DOHH2 (cell line): ENCODE measurements at regions not wholly inside any gene's neighbourhood (a gene's known extent, or its start where the extent isn't known, plus 50 kb on each side); places are given as distances from the start of the nearest gene placed in this dataset.

ENCODE experiments used
- H3F3A ChIP-seq: fragments of 200-600 bp; sonication (generic), shearing (Covaris generic); 2 replicates; pipeline ENCODE4 v1.6.0; 2016; ENCODE audit warnings: antibody characterized with exemption, mild to moderate bottlenecking; ENCODE audit not compliant: control insufficient read depth, insufficient read depth
- H3K27ac ChIP-seq: fragments of 200-600 bp; sonication (generic); 2 replicates; pipeline ENCODE4 v1.5.1; 2014; ENCODE audit warnings: low read depth, mild to moderate bottlenecking, low read length, moderate library complexity
- H3K27me3 ChIP-seq: fragments of 200-600 bp; sonication (generic); 2 replicates; pipeline ENCODE4 v1.6.1; 2014; ENCODE audit warnings: mild to moderate bottlenecking, low read length, mixed read lengths; ENCODE audit not compliant: control insufficient read depth
- H3K36me3 ChIP-seq: fragments of 200-600 bp; sonication (generic); 2 replicates; pipeline ENCODE4 v1.6.1; 2014; ENCODE audit warnings: mild to moderate bottlenecking, low read length, moderate library complexity, mixed read lengths; ENCODE audit not compliant: control insufficient read depth
- H3K4me1 ChIP-seq: fragments of 200-600 bp; sonication (generic); 2 replicates; pipeline ENCODE4 v1.6.1; 2014; ENCODE audit warnings: mild to moderate bottlenecking, low read length, mixed read lengths; ENCODE audit not compliant: control insufficient read depth
- H3K4me2 ChIP-seq: fragments of 200-600 bp; sonication (generic); 2 replicates; pipeline ENCODE4 v1.6.0; 2014; ENCODE audit warnings: mild to moderate bottlenecking, low read length, moderate library complexity
- H3K4me3 ChIP-seq: fragments of 200-600 bp; sonication (generic); 2 replicates; pipeline ENCODE4 v1.5.1; 2014; ENCODE audit warnings: mild to moderate bottlenecking, low read length, mixed read lengths
- H3K79me2 ChIP-seq: fragments of 200-600 bp; sonication (generic); 2 replicates; pipeline ENCODE4 v1.6.1; 2014; ENCODE audit warnings: mild to moderate bottlenecking, low read length, mixed read lengths; ENCODE audit not compliant: control insufficient read depth
- H3K9me2 ChIP-seq: fragments of 200-600 bp; sonication (generic); replicated peaks from 2 replicates; pipeline ENCODE4 v1.6.1; 2014; ENCODE audit warnings: mild to moderate bottlenecking, low read length, mixed read lengths; ENCODE audit not compliant: control insufficient read depth
- H3K9me3 ChIP-seq: fragments of 200-600 bp; sonication (generic); 2 replicates; pipeline ENCODE4 v1.6.1; 2014; ENCODE audit warnings: antibody characterized with exemption, low read length, mixed read lengths; ENCODE audit not compliant: control insufficient read depth, insufficient read depth
- H4K20me1 ChIP-seq: fragments of 200-600 bp; sonication (generic); 2 replicates; pipeline ENCODE4 v1.6.0; 2014; ENCODE audit warnings: low read depth, mild to moderate bottlenecking, antibody characterized with exemption, low read length, moderate library complexity; ENCODE audit not compliant: control insufficient read depth, insufficient read depth
- EZH2phosphoT487 ChIP-seq: fragments of 200-600 bp; sonication (generic); IDR thresholded peaks from 2 replicates; pipeline ENCODE4 v1.6.1; 2017; ENCODE audit warnings: borderline replicate concordance, mild to moderate bottlenecking, antibody characterized with exemption, low read length, moderate library complexity, mixed read lengths
- TF ChIP-seq, protein P1 (sequence below): fragments of 200-600 bp; sonication (generic); IDR thresholded peaks from one replicate; pipeline ENCODE4 v1.5.1; 2014; ENCODE audit warnings: antibody characterized with exemption, mild to moderate bottlenecking, low read depth, low read length; ENCODE audit not compliant: poor library complexity, severe bottlenecking

DNA sequence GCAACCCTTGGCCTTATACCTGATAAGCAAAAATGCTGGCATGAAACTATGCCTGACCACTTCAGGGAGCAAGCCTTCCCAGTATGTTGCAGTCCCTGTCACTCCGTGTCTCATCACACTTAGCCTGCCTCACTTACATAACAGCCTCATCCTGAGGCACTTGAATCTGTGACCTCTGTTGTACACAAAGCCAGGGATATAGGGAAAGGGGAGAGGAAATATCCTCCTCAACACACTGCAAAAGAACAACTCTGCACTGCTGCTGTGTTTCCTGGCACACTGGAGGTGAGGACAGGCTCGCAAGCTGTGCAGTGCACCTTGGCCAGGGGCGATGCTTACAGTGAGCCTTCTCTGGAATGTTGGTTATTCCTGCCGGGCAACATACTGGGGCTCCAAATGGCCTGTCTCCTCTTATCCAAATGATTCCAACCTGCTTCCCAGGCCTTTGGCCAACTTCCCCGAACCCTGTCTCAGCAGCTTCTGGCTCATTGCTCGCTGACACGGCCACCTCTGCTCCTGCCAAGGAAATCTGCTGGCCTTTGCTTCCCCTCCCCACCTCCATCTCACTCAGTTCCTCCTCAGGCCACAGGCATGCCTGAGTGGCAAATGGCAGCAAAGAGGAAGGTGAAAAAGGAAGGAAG, 109.2 kb downstream of the CD47 start:
- H3K4me2 ChIP-seq, result no peak overlapping the region

DNA sequence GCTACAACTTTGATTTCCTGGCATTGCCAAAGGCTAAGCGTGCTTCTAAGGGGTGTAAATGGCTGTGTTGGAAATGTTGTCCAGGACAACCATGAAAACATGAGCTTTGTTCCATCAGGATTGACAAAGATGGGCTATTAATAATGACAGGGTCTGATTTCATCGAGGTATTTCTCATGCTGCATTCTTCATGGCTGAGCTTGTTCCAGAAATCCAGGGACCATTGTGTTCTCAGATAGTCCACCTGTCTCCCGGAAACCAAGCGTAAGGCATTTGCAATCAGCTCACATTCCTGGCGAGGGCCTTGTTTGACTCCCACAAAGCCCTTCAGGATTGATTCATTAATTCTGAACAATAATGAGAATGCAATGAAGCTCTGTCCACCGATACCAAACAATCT, 111.3 kb downstream of the CD47 start:
- H3K27ac ChIP-seq, result no peak overlapping the region
- H3K4me3 ChIP-seq, result no peak overlapping the region

More for the DNA sequence above, 109.2 kb downstream of the CD47 start:
- TF ChIP-seq, protein P1, sequence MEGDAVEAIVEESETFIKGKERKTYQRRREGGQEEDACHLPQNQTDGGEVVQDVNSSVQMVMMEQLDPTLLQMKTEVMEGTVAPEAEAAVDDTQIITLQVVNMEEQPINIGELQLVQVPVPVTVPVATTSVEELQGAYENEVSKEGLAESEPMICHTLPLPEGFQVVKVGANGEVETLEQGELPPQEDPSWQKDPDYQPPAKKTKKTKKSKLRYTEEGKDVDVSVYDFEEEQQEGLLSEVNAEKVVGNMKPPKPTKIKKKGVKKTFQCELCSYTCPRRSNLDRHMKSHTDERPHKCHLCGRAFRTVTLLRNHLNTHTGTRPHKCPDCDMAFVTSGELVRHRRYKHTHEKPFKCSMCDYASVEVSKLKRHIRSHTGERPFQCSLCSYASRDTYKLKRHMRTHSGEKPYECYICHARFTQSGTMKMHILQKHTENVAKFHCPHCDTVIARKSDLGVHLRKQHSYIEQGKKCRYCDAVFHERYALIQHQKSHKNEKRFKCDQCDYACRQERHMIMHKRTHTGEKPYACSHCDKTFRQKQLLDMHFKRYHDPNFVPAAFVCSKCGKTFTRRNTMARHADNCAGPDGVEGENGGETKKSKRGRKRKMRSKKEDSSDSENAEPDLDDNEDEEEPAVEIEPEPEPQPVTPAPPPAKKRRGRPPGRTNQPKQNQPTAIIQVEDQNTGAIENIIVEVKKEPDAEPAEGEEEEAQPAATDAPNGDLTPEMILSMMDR, result no peak
- TF ChIP-seq EZH2phosphoT487, result no peak
- Histone ChIP-seq H4K20me1 (no peaks in the 10 kb centered on the region), H3K4me1 (peaks cover 4% of the 10 kb centered on the region; the same call in 1 of the 2 replicates), H3K4me3 (no peak overlapping the region), H3K9me3 (no peaks in the 10 kb centered on the region), H3K36me3 (no peaks in the 10 kb centered on the region), H3K9me2 (no peaks in the 10 kb centered on the region), H3K79me2 (no peaks in the 10 kb centered on the region), H3K27ac (no peak overlapping the region), H3F3A (no peaks in the 10 kb centered on the region), H3K27me3 (peaks cover 3% of the 10 kb centered on the region; the same call in 1 of the 2 replicates)

DNA sequence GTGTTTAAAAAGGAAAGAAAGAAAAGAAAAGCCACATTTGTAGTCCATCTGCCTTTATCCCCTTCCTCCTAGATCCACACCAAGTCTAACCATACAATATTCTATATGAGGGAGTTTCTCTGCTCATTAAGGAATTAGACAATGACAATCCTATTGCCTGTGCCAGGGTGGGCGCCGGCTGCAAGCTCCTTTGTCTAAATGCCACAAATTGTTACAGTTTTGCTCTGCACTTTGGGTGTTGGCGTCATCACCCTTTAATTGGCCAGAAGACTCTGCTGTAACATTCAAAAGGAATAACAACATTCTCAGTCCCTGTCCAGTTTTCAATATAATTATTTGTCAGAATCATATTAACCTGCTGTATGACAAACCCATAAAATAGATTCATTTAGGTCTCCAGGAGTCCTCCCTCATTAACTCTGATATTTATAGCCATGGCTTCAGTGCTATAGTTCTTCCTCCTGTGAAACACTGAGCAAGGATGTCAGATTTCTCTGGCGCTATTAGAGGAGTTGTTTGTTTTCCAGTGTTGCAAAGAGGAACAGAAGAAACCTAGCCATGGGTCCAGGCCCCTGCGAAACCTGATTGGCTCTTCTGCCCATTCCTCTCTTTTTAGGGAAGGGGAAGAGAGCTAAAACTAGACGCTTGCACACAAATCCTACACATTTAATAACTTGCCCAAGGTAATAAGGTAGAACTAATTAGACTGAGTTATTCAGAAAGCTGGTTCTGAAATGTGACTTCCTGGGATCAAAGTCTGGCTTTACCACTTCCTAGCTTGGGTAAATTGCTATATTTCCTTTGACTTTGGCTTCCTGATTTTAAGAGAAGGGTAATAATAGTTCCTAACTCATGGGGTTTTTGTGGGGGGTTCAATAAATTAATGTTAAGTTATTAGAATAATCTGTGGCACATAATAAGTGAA, 112.4 kb downstream of the CD47 start:
- H3K4me2 ChIP-seq, result no peak overlapping the region
- TF ChIP-seq, protein P1, result no peak
- no peak for TF ChIP-seq EZH2phosphoT487
- no peaks in the 10 kb centered on the region for H3F3A ChIP-seq
- H3K27ac ChIP-seq, result no peak overlapping the region
- no peaks in the 10 kb centered on the region for H3K36me3 ChIP-seq
- H4K20me1 ChIP-seq, result no peaks in the 10 kb centered on the region
- no peaks in the 10 kb centered on the region for H3K4me1 ChIP-seq
- no peaks in the 10 kb centered on the region for H3K79me2 ChIP-seq
- peaks cover 3% of the 10 kb centered on the region; the same call in 1 of the 2 replicates for H3K27me3 ChIP-seq
- no peaks in the 10 kb centered on the region for H3K9me3 ChIP-seq
- H3K9me2 ChIP-seq, result no peaks in the 10 kb centered on the region
- no peak overlapping the region for H3K4me3 ChIP-seq

More for the DNA sequence above, 111.3 kb downstream of the CD47 start:
- no peaks in the 10 kb centered on the region for H3K79me2 ChIP-seq
- no peaks in the 10 kb centered on the region for H3F3A ChIP-seq
- no peak for TF ChIP-seq EZH2phosphoT487
- TF ChIP-seq, protein P1, result no peak
- peaks cover 3% of the 10 kb centered on the region; the same call in 1 of the 2 replicates for H3K27me3 ChIP-seq
- H3K9me3 ChIP-seq, result no peaks in the 10 kb centered on the region
- no peaks in the 10 kb centered on the region for H3K36me3 ChIP-seq
- H3K4me1 ChIP-seq, result no peaks in the 10 kb centered on the region
- no peak overlapping the region for H3K4me2 ChIP-seq
- H3K9me2 ChIP-seq, result no peaks in the 10 kb centered on the region
- H4K20me1 ChIP-seq, result no peaks in the 10 kb centered on the region
